H1 (cell line): ENCODE measurements at regions not wholly inside any gene's neighbourhood (a gene's known extent, or its start where the extent isn't known, plus 50 kb on each side); places are given as distances from the start of the nearest gene placed in this dataset.

Source experiments
- HDAC2 ChIP-seq, 2 experiments: fragments of 300-600 bp in 1 of 2; sonication (generic) in 1 of 2; IDR thresholded peaks; 2 replicates each; pipeline ENCODE4 v1.6.1; 2011 to 2012; ENCODE audit warnings: low read depth in 2 of 2, low read length in 2 of 2, mild to moderate bottlenecking in 2 of 2, moderate library complexity in 2 of 2, borderline replicate concordance in 1 of 2, inconsistent platforms in 1 of 2
- MAFK ChIP-seq: IDR thresholded peaks from 2 replicates; pipeline ENCODE4 v1.6.1; 2012; ENCODE audit warnings: low read depth, mild to moderate bottlenecking, improper control_type of control experiment, low read length
- TF ChIP-seq, protein P1 (sequence below): fragments of 300-600 bp; sonication (generic); IDR thresholded peaks from 2 replicates; pipeline ENCODE4 v1.7.1; 2012; ENCODE audit warnings: low read length, moderate library complexity, mild to moderate bottlenecking, inconsistent platforms; ENCODE audit not compliant: insufficient replicate concordance

- TF ChIP-seq, protein P1, sequence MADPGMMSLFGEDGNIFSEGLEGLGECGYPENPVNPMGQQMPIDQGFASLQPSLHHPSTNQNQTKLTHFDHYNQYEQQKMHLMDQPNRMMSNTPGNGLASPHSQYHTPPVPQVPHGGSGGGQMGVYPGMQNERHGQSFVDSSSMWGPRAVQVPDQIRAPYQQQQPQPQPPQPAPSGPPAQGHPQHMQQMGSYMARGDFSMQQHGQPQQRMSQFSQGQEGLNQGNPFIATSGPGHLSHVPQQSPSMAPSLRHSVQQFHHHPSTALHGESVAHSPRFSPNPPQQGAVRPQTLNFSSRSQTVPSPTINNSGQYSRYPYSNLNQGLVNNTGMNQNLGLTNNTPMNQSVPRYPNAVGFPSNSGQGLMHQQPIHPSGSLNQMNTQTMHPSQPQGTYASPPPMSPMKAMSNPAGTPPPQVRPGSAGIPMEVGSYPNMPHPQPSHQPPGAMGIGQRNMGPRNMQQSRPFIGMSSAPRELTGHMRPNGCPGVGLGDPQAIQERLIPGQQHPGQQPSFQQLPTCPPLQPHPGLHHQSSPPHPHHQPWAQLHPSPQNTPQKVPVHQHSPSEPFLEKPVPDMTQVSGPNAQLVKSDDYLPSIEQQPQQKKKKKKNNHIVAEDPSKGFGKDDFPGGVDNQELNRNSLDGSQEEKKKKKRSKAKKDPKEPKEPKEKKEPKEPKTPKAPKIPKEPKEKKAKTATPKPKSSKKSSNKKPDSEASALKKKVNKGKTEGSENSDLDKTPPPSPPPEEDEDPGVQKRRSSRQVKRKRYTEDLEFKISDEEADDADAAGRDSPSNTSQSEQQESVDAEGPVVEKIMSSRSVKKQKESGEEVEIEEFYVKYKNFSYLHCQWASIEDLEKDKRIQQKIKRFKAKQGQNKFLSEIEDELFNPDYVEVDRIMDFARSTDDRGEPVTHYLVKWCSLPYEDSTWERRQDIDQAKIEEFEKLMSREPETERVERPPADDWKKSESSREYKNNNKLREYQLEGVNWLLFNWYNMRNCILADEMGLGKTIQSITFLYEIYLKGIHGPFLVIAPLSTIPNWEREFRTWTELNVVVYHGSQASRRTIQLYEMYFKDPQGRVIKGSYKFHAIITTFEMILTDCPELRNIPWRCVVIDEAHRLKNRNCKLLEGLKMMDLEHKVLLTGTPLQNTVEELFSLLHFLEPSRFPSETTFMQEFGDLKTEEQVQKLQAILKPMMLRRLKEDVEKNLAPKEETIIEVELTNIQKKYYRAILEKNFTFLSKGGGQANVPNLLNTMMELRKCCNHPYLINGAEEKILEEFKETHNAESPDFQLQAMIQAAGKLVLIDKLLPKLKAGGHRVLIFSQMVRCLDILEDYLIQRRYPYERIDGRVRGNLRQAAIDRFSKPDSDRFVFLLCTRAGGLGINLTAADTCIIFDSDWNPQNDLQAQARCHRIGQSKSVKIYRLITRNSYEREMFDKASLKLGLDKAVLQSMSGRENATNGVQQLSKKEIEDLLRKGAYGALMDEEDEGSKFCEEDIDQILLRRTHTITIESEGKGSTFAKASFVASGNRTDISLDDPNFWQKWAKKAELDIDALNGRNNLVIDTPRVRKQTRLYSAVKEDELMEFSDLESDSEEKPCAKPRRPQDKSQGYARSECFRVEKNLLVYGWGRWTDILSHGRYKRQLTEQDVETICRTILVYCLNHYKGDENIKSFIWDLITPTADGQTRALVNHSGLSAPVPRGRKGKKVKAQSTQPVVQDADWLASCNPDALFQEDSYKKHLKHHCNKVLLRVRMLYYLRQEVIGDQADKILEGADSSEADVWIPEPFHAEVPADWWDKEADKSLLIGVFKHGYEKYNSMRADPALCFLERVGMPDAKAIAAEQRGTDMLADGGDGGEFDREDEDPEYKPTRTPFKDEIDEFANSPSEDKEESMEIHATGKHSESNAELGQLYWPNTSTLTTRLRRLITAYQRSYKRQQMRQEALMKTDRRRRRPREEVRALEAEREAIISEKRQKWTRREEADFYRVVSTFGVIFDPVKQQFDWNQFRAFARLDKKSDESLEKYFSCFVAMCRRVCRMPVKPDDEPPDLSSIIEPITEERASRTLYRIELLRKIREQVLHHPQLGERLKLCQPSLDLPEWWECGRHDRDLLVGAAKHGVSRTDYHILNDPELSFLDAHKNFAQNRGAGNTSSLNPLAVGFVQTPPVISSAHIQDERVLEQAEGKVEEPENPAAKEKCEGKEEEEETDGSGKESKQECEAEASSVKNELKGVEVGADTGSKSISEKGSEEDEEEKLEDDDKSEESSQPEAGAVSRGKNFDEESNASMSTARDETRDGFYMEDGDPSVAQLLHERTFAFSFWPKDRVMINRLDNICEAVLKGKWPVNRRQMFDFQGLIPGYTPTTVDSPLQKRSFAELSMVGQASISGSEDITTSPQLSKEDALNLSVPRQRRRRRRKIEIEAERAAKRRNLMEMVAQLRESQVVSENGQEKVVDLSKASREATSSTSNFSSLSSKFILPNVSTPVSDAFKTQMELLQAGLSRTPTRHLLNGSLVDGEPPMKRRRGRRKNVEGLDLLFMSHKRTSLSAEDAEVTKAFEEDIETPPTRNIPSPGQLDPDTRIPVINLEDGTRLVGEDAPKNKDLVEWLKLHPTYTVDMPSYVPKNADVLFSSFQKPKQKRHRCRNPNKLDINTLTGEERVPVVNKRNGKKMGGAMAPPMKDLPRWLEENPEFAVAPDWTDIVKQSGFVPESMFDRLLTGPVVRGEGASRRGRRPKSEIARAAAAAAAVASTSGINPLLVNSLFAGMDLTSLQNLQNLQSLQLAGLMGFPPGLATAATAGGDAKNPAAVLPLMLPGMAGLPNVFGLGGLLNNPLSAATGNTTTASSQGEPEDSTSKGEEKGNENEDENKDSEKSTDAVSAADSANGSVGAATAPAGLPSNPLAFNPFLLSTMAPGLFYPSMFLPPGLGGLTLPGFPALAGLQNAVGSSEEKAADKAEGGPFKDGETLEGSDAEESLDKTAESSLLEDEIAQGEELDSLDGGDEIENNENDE: no peak
- TF ChIP-seq HDAC2 (IDR thresholded peaks at IDR 0.05; ENCODE audit: borderline replicate concordance in 1 of 2, low read depth in 2 of 2, low read length in 2 of 2) (no peak), MAFK (no peak)
- TF ChIP-seq, all 59 proteins: peak for 0
Measured at GRCh38 chr2:120986898-120987650, 251.4 kb downstream of the GLI2 start (continued).
